ENCODE measurements at regions not wholly inside any gene's neighbourhood (a gene's known extent, or its start where the extent isn't known, plus 50 kb on each side); places are given as distances from the start of the nearest gene placed in this dataset.

- DNase-seq (ENCODE audit: extremely low spot score): no peak
- ChIA-PET POLR2A (no interaction called here), CTCF (no interaction called here)
- TF ChIP-seq ZNF384 (IDR thresholded peaks at IDR 0.05) (no peak), PKNOX1 (IDR thresholded peaks at IDR 0.05) (no peak), ARNT (IDR thresholded peaks at IDR 0.05) (no peak), FOXK2 (IDR thresholded peaks at IDR 0.05) (no peak), CTBP1 (IDR thresholded peaks at IDR 0.05; ENCODE audit: borderline replicate concordance) (no peak), HDGF (IDR thresholded peaks at IDR 0.05; ENCODE audit: borderline replicate concordance) (no peak), BHLHE40 (IDR thresholded peaks at IDR 0.05; ENCODE audit: borderline replicate concordance) (no peak), FOXA1 (IDR thresholded peaks at IDR 0.05) (no peak), FOXM1 (IDR thresholded peaks at IDR 0.05; ENCODE audit: borderline replicate concordance) (no peak)
Observed at GRCh38 chr10:47206449-47207280, 93.3 kb upstream of the GDF10 start.

DNA sequence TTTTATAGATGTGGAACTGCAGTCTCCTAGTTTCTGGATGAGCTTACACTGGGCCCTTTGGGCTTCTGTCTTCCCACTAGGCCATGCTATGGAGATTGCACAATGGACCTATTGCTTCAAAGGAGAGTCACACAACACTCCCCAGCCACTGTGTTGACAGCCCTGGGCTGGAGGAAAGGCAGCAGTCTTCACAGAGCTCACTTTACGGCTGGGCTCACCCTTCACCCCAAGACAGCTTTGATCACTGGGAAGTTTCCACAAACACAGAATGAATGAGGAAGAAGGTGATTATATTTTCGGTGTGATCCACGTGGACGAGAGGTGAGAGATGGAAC is 92.7 kb upstream of the GDF10 start:
- no peak for TF ChIP-seq ELF4 (IDR thresholded peaks at IDR 0.05)
- no peak for TF ChIP-seq FOXK2 (IDR thresholded peaks at IDR 0.05)
- TF ChIP-seq LEF1 (IDR thresholded peaks at IDR 0.05; ENCODE audit: borderline replicate concordance): no peak
- TF ChIP-seq SUZ12 (IDR thresholded peaks at IDR 0.05): no peak
- TF ChIP-seq CTBP1 (IDR thresholded peaks at IDR 0.05; ENCODE audit: borderline replicate concordance): no peak
- TF ChIP-seq FOXA1 (IDR thresholded peaks at IDR 0.05): no peak
- ChIA-PET POLR2A (no interaction called here), CTCF (no interaction called here)
- DNase-seq (ENCODE audit: extremely low spot score): no peak

DNA sequence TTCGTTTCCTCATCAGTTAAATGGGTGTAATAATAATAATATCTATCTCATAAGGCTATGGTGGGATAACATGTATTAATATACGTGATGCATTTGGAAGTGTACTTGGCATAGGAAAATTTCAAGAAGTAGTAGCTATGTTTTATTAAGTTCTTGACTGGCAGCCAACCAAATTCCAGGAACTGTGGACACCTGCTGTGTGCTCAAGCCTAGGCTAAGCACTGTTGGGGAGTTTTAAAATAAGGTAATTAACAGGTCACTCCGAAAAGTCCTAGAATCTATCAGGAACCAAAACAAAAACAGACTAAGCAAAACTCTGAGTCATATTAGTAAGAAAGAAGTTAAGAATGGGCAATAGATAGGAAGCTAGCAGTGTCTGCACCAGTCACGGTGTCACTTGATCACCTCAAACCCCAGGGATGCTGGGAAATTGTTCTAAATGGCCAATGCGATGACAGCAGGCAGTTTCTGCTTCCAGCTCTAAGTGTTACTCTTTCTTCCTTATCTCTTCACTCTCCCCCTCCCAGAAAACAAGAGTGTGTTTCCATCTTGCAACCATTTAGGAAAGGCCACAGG is 92.0 kb upstream of the GDF10 start:
- DNase-seq (ENCODE audit: extremely low spot score): no peak
- CTCF ChIA-PET: no interaction called here
- no peak for TF ChIP-seq TARDBP (IDR thresholded peaks at IDR 0.05)
- TF ChIP-seq PKNOX1 (IDR thresholded peaks at IDR 0.05): no peak
- TF ChIP-seq SP1 (IDR thresholded peaks at IDR 0.05): no peak
- TF ChIP-seq FOXK2 (IDR thresholded peaks at IDR 0.05): no peak
- TF ChIP-seq ZNF384 (IDR thresholded peaks at IDR 0.05): no peak
- TF ChIP-seq BHLHE40 (IDR thresholded peaks at IDR 0.05; ENCODE audit: borderline replicate concordance): no peak
- no peak for TF ChIP-seq LEF1 (IDR thresholded peaks at IDR 0.05; ENCODE audit: borderline replicate concordance)
- TF ChIP-seq L3MBTL2 (conservative IDR thresholded peaks at IDR 0.05): no peak
- TF ChIP-seq FOXA1 (IDR thresholded peaks at IDR 0.05): no peak
- no peak for TF ChIP-seq SUZ12 (IDR thresholded peaks at IDR 0.05)
- no peak for TF ChIP-seq FOXM1 (IDR thresholded peaks at IDR 0.05; ENCODE audit: borderline replicate concordance)
- no peak for TF ChIP-seq ELF4 (IDR thresholded peaks at IDR 0.05)
- TF ChIP-seq HDGF (IDR thresholded peaks at IDR 0.05; ENCODE audit: borderline replicate concordance): no peak
- no peak for TF ChIP-seq NFRKB (IDR thresholded peaks at IDR 0.05)
- no peak for TF ChIP-seq ARNT (IDR thresholded peaks at IDR 0.05)
- no peak for TF ChIP-seq CTBP1 (IDR thresholded peaks at IDR 0.05; ENCODE audit: borderline replicate concordance)
- POLR2A ChIA-PET: no interaction called here

DNA sequence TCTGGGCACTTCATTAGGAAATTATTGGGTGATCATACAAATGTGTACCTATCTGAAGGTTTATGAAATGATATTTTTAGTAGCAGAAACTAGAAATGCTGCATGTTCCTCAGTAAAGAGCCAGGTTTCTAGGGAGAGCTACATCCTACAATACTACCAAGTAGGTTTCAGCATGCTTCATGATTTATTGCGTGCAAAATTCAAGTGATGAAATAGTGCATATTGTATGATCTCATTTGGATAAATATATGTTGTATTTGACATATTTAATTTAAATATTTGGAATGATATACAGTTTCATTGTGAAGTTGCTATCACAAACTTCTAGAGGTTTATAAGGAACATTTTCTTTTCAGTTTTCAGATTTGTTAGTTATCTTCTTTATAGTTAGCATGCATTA is 90.5 kb upstream of the GDF10 start:
- DNase-seq (ENCODE audit: extremely low spot score): no peak
- TF ChIP-seq PKNOX1 (IDR thresholded peaks at IDR 0.05) (no peak), SUZ12 (IDR thresholded peaks at IDR 0.05) (no peak), TARDBP (IDR thresholded peaks at IDR 0.05) (no peak), BHLHE40 (IDR thresholded peaks at IDR 0.05; ENCODE audit: borderline replicate concordance) (no peak), FOXK2 (IDR thresholded peaks at IDR 0.05) (no peak), FOXA1 (IDR thresholded peaks at IDR 0.05) (no peak), SP1 (IDR thresholded peaks at IDR 0.05) (no peak), FOXM1 (IDR thresholded peaks at IDR 0.05; ENCODE audit: borderline replicate concordance) (no peak), CTBP1 (IDR thresholded peaks at IDR 0.05; ENCODE audit: borderline replicate concordance) (no peak), ZNF384 (IDR thresholded peaks at IDR 0.05) (no peak), HDGF (IDR thresholded peaks at IDR 0.05; ENCODE audit: borderline replicate concordance) (no peak), LEF1 (IDR thresholded peaks at IDR 0.05; ENCODE audit: borderline replicate concordance) (no peak), ARNT (IDR thresholded peaks at IDR 0.05) (no peak), NFRKB (IDR thresholded peaks at IDR 0.05) (no peak), ELF4 (IDR thresholded peaks at IDR 0.05) (no peak)
- CTCF ChIA-PET: no interaction called here
- POLR2A ChIA-PET: no interaction called here

GRCh38 chr10:47214520-47214919 is 85.5 kb upstream of the GDF10 start:
- ChIA-PET POLR2A (no interaction called here), CTCF (no interaction called here)
- TF ChIP-seq ZNF384 (IDR thresholded peaks at IDR 0.05) (no peak), ARNT (IDR thresholded peaks at IDR 0.05) (no peak), ELF4 (IDR thresholded peaks at IDR 0.05) (no peak), HDGF (IDR thresholded peaks at IDR 0.05; ENCODE audit: borderline replicate concordance) (no peak), FOXM1 (IDR thresholded peaks at IDR 0.05; ENCODE audit: borderline replicate concordance) (no peak), NFRKB (IDR thresholded peaks at IDR 0.05) (no peak), PKNOX1 (IDR thresholded peaks at IDR 0.05) (no peak), LEF1 (IDR thresholded peaks at IDR 0.05; ENCODE audit: borderline replicate concordance) (no peak), FOXK2 (IDR thresholded peaks at IDR 0.05) (no peak), SUZ12 (IDR thresholded peaks at IDR 0.05) (no peak), FOXA1 (IDR thresholded peaks at IDR 0.05) (no peak), SP1 (IDR thresholded peaks at IDR 0.05) (no peak), BHLHE40 (IDR thresholded peaks at IDR 0.05; ENCODE audit: borderline replicate concordance) (no peak), CTBP1 (IDR thresholded peaks at IDR 0.05; ENCODE audit: borderline replicate concordance) (no peak), L3MBTL2 (conservative IDR thresholded peaks at IDR 0.05) (no peak), TARDBP (IDR thresholded peaks at IDR 0.05) (no peak)
- DNase-seq (ENCODE audit: extremely low spot score): no peak

Data from HEK293T (cell line).